SK-N-MC (cell line): ENCODE measurements at regions not wholly inside any gene's neighbourhood (a gene's known extent, or its start where the extent isn't known, plus 50 kb on each side); places are given as distances from the start of the nearest gene placed in this dataset.

Experiments used
- DNase-seq: peaks from one replicate; pipeline ENCODE4 v3.0.0-alpha.2; 2011; ENCODE audit warnings: low read depth, low spot score
- H3K27ac ChIP-seq: fragments of 200-600 bp; sonication (generic); 2 replicates; pipeline ENCODE4 v1.5.1; 2016; ENCODE audit warnings: mixed run types
- H3K36me3 ChIP-seq: fragments of 200-600 bp; sonication (generic); 2 replicates; pipeline ENCODE4 v1.6.1; 2017; ENCODE audit warnings: antibody characterized with exemption, low read length, mixed read lengths; ENCODE audit not compliant: insufficient read depth
- H3K4me3 ChIP-seq: fragments of 200-600 bp; sonication (generic); 2 replicates; pipeline ENCODE4 v1.5.1; 2016
- H3K9ac ChIP-seq: fragments of 200-600 bp; sonication (generic); 2 replicates; pipeline ENCODE4 v1.8.0; 2017; ENCODE audit warnings: mixed run types, mixed read lengths; ENCODE audit not compliant: insufficient read length
- H3K9me3 ChIP-seq: fragments of 200-600 bp; sonication (generic); 2 replicates; pipeline ENCODE4 v1.6.1; 2017; ENCODE audit warnings: low read depth, mild to moderate bottlenecking, antibody characterized with exemption, low read length, moderate library complexity, mixed read lengths
- EZH2 ChIP-seq: fragments of 200-600 bp; sonication (generic); IDR thresholded peaks from one replicate; pipeline ENCODE4 v1.6.1; 2017; ENCODE audit warnings: antibody characterized with exemption
- FOXP2 ChIP-seq: optimal IDR thresholded peaks from 2 replicates; pipeline ENCODE3; 2011; ENCODE audit warnings: mild to moderate bottlenecking, moderate library complexity; ENCODE audit not compliant: insufficient read depth; ENCODE audit errors: extremely low read length, control extremely low read depth
- POLR2AphosphoS5 ChIP-seq: IDR thresholded peaks from 2 replicates; pipeline ENCODE4 v1.6.1; 2012; ENCODE audit warnings: mild to moderate bottlenecking, low read depth, low read length, borderline replicate concordance

GRCh38 chr20:12321736-12322135, 404.0 kb downstream of the BTBD3 start:
- H3K36me3 ChIP-seq = no peaks in the 10 kb centered on the region
- no peak overlapping the region for H3K4me3 ChIP-seq
- no peaks in the 10 kb centered on the region for H3K9me3 ChIP-seq
- no peak for TF ChIP-seq POLR2AphosphoS5
- TF ChIP-seq EZH2 = no peak
- no peak for TF ChIP-seq FOXP2
- DNase-seq = no peak
- H3K9ac ChIP-seq = no peak overlapping the region
- H3K27ac ChIP-seq = no peak overlapping the region

GRCh38 chr20:12327205-12327604, 409.5 kb downstream of the BTBD3 start:
- Histone ChIP-seq H3K27ac (no peak overlapping the region), H3K36me3 (no peaks in the 10 kb centered on the region), H3K4me3 (no peak overlapping the region), H3K9ac (no peak overlapping the region), H3K9me3 (no peaks in the 10 kb centered on the region)
- DNase-seq = no peak
- TF ChIP-seq POLR2AphosphoS5 (no peak), EZH2 (no peak), FOXP2 (no peak)

- H3K4me3 ChIP-seq = no peak overlapping the region
- H3K36me3 ChIP-seq = no peaks in the 10 kb centered on the region
- no peak overlapping the region for H3K27ac ChIP-seq
- H3K9ac ChIP-seq = no peak overlapping the region
- no peak for TF ChIP-seq POLR2AphosphoS5
- H3K9me3 ChIP-seq = no peaks in the 10 kb centered on the region
- no peak for DNase-seq
Observed at GRCh38 chr20:12331236-12331635, 413.5 kb downstream of the BTBD3 start.

GRCh38 chr20:12337601-12338000, 419.9 kb downstream of the BTBD3 start:
- Histone ChIP-seq H3K4me3 (no peak overlapping the region), H3K27ac (no peak overlapping the region), H3K36me3 (no peaks in the 10 kb centered on the region), H3K9ac (no peak overlapping the region), H3K9me3 (no peaks in the 10 kb centered on the region)
- TF ChIP-seq FOXP2 = no peak
- TF ChIP-seq EZH2 = no peak
- TF ChIP-seq POLR2AphosphoS5 = no peak
- no peak for DNase-seq

- no peak overlapping the region for H3K27ac ChIP-seq
- no peak overlapping the region for H3K4me3 ChIP-seq
- H3K9me3 ChIP-seq = no peaks in the 10 kb centered on the region
- no peak for DNase-seq
- no peak overlapping the region for H3K9ac ChIP-seq
- TF ChIP-seq EZH2 (no peak), POLR2AphosphoS5 (no peak), FOXP2 (no peak)
- H3K36me3 ChIP-seq = no peaks in the 10 kb centered on the region
Observed at GRCh38 chr20:12345978-12346377, 428.3 kb downstream of the BTBD3 start.

GRCh38 chr20:12353842-12354241, 436.1 kb downstream of the BTBD3 start:
- Histone ChIP-seq H3K36me3 (no peaks in the 10 kb centered on the region), H3K9ac (no peak overlapping the region), H3K4me3 (no peak overlapping the region), H3K9me3 (no peaks in the 10 kb centered on the region), H3K27ac (no peak overlapping the region)
- DNase-seq = no peak
- TF ChIP-seq EZH2 = no peak
- no peak for TF ChIP-seq POLR2AphosphoS5
- no peak for TF ChIP-seq FOXP2

GRCh38 chr20:12354725-12355124, 437.0 kb downstream of the BTBD3 start:
- DNase-seq = no peak
- no peak overlapping the region for H3K9ac ChIP-seq
- H3K4me3 ChIP-seq = no peak overlapping the region
- H3K9me3 ChIP-seq = no peaks in the 10 kb centered on the region
- H3K36me3 ChIP-seq = no peaks in the 10 kb centered on the region
- H3K27ac ChIP-seq = no peak overlapping the region
- TF ChIP-seq FOXP2 (no peak), POLR2AphosphoS5 (no peak), EZH2 (no peak)

GRCh38 chr20:12355185-12355584, 437.5 kb downstream of the BTBD3 start:
- H3K9ac ChIP-seq = no peak overlapping the region
- TF ChIP-seq POLR2AphosphoS5 (no peak), FOXP2 (no peak), EZH2 (no peak)
- no peak overlapping the region for H3K4me3 ChIP-seq
- no peak overlapping the region for H3K27ac ChIP-seq
- no peaks in the 10 kb centered on the region for H3K36me3 ChIP-seq
- no peak for DNase-seq
- H3K9me3 ChIP-seq = no peaks in the 10 kb centered on the region

- Histone ChIP-seq H3K27ac (no peak overlapping the region), H3K4me3 (no peak overlapping the region), H3K9ac (no peak overlapping the region), H3K36me3 (no peaks in the 10 kb centered on the region), H3K9me3 (no peaks in the 10 kb centered on the region)
- no peak for DNase-seq
- TF ChIP-seq POLR2AphosphoS5 = no peak
- TF ChIP-seq FOXP2 = no peak
- TF ChIP-seq EZH2 = no peak
Observed at GRCh38 chr20:12358006-12358654, 440.4 kb downstream of the BTBD3 start.
